Head of caudate nucleus (tissue), 42 donors: ENCODE measurements at regions not wholly inside any gene's neighbourhood (a gene's known extent, or its start where the extent isn't known, plus 50 kb on each side); places are given as distances from the start of the nearest gene placed in this dataset.

Experiments
- DNase-seq, 42 donors: peaks; one replicate each; pipeline versions ENCODE4 v3.0.0 to v3.0.0-alpha.2; 2020 to 2021; ENCODE audit warnings: mixed read lengths in 7 of 42
- intact Hi-C: fragments of 100-400 bp; cut with DNase I; formaldehyde crosslinking; loops from one replicate; pipeline ENCODE4 v1.15.0; 2022

DNA sequence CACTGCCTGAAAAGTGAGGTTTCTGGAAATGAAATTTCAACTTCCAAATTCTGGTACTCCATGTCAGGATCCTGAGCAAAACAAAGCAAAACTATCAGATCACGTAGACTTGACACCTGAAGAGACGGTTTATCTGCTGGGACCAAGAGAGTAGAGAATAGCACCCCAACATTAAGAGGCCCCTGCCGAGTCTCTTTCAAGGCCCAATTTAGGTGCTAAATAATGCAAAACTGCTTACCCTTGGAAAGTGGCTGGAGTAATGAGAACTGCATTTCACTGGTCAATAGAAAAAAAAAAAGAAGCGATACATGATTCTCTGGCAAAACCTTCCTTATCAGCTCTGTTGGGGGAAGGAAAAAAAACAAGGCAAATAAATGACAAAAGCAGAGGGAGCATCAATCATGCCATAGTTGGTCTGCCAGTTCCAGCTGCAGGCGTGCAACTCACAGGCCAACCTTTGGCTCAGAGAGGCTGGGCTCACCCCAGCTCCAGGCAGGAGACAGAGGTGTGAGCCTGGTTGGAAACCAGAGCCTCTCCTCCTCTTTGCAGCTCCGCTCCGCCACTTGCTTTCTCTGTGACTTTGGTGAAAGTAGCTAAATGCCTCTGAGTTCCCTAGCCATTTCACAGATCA lies 595.2 kb downstream of the TOX3 start:
- DNase-seq = no peak
- intact Hi-C loops = no loop called here

DNA sequence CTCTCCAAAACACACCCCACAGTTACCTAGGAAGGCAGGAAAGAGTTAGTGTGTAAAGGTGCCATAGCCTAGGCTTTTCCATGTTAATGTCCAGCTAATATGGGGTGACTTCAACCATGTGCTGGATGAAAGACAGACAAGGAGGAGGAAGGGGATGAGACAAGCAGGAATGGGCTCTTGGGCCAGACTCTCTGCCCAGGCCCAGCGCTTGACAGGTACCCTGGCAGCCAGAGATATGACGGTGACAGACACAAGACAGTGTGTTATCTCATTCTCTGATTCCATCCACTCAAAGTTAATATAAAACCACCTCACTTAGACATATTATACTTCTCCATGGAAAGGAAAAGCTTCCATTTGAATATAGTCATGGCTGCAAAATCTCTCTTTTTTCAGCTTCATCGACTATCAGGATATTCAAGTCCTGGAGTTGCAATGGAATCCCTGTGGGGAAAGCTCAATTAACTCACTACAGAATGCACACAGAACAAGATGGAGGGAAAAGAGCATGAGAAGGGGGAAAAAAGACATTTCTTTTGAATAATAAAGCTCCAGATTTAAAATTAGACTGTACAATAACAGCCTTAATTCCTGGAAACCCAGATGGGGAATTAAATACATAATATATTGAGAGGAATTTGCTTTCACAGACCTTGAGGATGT lies 596.7 kb downstream of the TOX3 start:
- intact Hi-C loops = no loop called here
- no peak for DNase-seq

DNA sequence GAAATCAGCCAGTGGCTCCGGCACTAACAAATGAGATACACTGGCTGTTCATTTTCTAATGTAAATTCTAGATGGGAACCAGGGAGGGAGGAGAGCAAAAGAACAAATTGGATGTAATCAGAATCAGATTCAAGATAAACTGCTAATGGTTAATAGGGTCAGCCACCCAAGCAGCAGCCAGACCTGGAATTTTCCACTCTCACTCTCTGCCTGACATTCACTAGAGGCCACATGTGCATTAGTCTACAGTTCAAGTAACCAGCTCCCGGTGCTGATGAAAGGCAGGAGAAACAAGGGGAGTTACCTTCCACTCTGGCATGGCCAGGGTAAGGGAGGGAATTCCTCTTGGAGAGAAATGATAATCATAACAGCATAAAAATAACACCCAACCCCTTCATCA lies 597.7 kb downstream of the TOX3 start:
- no peak for DNase-seq
- intact Hi-C loops = no loop called here

DNA sequence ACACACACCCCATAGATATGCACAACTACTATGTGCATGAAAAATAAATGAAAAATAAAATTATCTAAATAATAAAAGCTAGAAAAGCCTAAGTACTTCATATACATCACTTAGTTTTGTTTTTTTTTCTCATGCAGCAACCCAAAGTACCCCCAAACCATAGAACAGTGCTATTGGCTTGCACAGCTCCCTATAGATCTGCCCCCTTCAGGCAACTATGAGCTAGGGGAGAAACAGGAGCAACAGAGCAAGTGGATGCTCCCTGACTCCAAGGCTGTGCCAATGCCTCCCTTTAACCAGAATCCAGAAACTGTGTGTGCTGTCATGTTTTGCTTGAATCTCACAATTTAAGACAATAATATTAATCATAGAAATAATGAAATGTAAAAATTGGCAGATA lies 605.5 kb downstream of the TOX3 start:
- intact Hi-C loops = no loop called here
- no peak for DNase-seq

DNA sequence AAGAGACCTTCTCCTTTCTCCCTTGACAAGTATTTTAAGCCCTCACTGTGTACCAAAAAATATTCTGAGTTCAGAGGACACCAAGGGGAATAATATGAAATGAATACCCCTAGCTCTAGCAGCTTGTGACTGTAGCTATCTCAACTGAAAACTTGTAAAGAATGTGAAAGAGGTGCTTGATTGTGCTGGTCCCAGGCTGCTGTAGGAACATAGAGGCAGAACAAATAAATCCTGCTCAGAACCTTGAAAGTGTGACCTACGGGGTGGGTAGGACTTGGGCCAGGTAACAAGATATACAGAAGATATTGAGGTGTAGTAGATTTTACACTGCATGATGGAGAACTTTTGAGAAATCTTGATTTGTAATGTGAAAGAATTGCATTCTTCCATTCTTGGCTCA lies 606.8 kb downstream of the TOX3 start:
- no peak for DNase-seq
- intact Hi-C loops = no loop called here

DNA sequence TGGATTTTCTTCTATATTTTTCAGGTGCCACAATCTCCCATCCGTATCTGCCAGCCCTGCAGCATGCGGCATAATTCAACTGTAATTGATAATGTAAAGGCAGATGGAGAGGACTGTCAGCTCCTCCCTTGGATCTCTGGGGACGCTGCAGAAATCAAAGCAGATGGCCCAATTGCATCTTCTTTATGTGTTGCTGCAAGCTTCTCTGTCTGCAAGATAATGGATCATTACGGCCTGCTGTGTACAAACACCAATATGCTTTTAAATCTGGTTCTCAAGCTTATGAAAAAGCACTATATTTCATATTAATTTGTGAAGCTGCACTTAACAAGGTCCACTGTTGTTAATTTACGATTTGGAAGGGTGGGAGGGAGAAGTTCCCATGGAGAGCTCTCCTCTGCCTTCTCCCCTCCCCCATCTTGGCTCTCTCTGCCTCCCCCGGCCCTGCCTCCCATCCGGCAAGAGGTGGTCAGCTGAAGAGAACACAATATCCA lies 607.5 kb downstream of the TOX3 start:
- no peak for DNase-seq
- intact Hi-C loops = no loop called here

DNA sequence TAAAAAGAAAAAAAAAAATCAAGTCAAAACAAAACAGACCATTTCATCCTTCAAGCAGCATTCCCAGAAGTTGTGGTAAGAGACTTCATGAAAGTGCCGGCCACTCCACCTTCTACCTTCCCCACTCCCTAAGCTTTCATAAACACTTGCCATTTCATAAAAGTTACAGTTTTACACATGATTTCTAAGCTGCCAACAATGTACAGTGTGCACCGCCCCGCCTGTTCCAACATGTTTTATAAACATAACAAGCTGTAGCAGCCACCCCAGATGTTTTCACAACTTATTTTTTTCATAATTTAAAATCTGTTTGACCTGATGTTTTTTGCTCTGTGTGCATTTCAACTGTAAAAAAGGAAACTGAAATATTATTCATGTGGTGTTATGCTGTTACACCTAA lies 608.1 kb downstream of the TOX3 start:
- DNase-seq = no peak
- intact Hi-C loops = no loop called here

DNA sequence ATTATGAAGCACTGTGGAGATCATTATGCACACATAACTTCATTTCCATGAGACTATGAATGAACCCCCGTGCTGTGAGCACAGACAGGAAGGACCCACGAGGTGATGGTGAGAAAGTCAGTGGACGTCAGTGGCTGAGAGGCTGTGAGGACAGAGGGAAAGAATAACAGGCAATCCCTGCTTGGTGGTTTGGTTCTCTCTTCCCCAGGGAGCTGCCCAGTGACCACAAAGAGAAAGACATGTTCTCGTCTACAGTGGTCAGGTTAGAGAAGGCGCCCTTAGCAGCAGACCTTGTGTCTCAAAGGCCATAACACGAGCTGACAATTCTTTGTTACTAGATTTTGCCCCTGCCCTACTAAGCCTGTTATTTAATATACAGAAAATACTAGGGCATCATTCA lies 609.2 kb downstream of the TOX3 start:
- no peak for DNase-seq
- intact Hi-C loops = no loop called here

DNA sequence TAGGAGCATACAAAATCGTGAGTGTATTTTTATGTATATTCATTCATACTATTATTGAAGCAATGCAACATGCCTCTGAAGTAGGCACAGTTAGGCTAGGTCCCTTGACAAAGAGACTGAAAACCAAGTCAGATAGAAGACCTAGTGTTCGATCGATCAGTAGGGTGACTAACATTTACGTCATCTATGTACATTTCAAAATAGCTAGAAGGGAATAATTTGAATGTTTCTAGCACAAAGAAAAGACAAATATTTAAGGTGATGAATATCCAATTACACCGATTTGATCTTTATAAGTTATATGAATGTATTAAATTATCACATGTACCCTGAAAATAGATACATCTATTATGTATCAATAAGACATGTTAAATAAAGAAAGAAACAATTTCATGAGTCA lies 610.1 kb downstream of the TOX3 start:
- no peak for DNase-seq

DNA sequence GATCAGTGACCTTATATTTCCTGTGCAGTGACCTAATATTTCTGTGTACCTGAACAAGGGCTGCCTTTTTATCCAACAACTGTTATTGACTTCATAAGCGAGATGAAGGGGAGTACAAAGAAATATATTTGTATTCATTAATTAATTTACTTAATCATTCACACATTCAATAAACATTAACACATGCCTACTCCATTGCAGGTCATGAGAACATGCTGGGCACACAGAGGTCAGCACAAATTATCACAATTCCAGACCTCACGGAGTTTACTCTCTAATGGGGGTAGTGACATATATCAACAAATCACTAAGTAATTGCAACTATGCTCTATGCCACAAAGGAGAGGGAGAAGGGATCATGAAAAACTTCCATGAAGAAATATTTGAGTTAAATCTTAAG lies 614.6 kb downstream of the TOX3 start:
- DNase-seq = no peak
- intact Hi-C loops = no loop called here

More for the DNA sequence above, 610.1 kb downstream of the TOX3 start:
- intact Hi-C loops = no loop called here

DNA sequence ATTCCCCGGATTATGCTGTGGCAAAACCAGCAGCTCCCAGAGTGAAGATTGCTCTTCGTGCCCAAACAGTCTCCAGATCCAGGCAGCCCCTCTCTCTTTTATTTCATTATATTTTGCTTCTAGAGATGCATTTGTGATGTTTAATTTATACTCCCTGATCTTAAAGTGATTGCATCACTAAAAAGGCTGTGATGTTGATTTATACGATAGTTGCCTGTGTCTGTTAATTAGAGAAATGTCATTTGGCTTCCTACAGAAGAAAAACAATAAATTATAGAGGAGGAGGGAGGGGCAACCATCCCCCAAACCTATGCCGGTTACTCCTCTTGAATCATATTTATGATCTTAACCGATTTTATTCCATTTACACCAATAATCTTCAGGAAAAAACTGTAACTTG lies 615.3 kb downstream of the TOX3 start:
- DNase-seq = no peak
- intact Hi-C loops = no loop called here

DNA sequence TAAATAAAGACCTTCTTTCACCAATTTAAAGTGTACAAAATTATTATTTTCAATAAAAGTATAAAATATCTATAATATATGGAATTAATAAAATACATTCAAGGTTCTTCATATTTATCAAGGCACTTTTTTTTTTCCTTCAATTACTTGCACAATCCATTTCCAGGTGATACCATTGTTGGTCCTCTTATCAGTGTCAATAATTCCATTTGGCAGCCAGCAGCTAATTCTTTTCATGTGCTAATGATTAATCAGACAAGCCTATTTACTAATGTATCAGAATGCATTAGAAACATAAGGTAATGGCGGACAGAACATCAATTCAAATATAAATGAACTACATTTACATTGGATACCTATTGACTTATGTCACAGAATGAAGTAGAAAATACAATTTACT lies 622.2 kb downstream of the TOX3 start:
- DNase-seq = no peak
- intact Hi-C loops = no loop called here

DNA sequence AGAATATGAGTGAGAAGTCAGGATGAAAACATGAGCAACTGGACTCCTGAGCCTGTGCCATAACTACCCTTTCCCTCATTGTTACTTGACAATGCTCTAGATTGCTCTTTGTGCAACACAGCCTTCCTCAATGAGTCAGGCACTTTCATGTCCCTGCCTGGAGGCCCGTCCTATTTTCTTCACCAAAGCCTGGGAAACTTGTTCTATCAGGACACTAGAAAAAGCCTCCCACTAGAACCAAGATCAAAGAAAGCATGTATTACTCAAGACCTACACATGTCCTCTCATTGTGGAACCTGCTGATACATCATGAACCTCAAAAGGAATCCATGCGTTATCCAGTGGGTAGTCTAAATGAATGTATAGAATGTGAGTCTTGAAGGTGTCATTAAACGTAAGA lies 624.5 kb downstream of the TOX3 start:
- intact Hi-C loops = no loop called here
- DNase-seq = no peak

DNA sequence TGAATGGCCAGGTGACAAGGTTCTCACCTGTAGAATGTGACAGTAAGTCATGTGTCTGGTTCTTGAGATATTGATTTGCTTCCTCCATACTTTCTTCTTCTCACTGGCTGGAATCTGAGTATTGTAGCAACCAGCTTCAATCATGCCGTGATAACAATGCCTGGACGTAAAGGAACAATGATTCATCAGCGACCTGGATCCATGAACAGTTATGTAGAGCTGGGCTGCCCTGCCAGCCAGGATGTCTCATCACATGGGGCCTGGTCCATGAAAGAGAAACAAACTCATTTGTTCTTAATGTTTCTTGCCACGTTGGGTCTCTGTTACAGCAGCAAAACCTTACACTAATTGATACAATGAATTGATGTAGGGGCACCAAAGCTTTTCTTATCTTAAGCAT lies 627.2 kb downstream of the TOX3 start:
- intact Hi-C loops = no loop called here
- no peak for DNase-seq

DNA sequence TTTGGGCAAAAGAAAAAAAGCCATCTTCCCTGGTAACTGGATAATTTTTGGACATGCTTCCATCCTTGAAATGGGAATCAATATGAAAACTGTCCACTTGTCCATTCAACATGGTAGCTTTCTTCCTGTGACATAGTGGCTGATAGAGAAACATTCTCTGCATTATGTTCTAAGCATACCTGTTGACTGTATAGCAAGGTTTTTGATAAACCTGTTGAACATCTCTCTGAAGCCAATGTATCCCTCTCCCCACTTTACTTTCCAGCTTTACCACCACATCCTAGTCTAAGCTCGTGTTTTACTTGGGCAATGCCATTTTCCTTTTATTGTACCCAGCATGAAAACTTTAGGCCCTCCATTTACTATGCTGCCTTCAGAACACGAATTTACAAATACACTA lies 630.1 kb downstream of the TOX3 start:
- no peak for DNase-seq
- intact Hi-C loops = no loop called here

DNA sequence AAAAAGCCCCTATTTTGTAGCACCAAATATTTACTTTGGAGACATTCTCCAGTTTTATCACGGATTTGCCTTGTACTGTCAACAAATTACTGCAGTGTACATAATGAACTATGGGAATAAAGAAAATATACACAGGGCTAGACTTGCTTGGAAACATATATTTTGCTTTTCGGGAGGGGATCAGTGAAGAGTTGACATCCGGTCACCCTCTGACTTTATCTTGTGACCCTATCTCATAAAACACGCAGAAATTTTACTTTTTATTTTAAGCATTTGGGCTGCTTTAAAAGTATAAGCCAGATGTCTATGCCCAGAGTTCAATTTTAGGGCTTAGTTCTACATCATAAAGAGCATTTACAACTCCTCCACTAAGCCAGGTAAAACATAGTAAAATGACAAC lies 630.7 kb downstream of the TOX3 start:
- intact Hi-C loops = no loop called here
- DNase-seq = no peak

DNA sequence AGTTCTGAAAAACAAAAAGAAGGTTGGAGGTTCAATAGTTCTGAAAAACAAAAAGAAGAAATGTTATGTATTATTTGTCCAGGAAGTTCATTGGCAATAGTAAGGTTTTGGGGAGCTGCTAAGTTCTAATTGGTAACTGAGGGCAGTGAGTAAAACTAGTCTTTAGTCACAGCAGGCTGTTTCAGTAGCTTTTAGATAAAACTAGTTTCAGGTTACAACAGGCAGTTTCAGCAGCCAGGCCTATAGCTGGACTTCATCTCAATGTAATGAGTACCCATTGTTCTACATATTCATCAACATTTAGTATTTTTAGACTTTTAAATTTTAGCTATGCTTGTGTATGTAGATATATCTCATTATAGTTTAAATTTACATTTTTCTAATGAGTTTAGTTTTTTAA lies 639.3 kb downstream of the TOX3 start:
- DNase-seq = no peak
- intact Hi-C loops = no loop called here

DNA sequence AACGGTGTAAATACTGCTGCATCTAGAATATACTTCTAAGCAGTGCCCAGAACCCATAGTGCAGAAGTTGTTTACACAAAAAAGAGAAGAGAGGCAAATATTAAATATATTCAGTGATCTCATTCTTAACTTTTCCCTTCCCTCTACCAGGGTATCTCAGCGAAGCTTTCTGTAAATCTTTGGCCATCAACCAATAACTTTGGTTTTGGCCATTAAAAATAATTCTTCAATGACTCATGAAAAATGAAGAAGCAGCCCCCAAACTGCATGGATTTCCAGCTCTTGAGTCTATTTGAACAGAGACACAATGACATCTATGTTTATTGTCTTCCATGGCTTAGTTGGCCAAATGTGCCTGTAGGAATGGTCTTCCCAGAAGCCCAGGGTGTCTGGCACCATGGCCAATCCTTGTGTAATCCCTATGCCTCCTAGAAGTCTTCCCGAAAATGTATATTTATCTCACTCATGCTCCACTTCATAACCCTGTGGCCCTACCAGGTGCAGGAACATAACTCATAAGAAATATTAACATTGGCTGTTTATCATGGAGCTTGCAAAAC lies 646.6 kb downstream of the TOX3 start:
- no peak for DNase-seq
- intact Hi-C loops = no loop called here

DNA sequence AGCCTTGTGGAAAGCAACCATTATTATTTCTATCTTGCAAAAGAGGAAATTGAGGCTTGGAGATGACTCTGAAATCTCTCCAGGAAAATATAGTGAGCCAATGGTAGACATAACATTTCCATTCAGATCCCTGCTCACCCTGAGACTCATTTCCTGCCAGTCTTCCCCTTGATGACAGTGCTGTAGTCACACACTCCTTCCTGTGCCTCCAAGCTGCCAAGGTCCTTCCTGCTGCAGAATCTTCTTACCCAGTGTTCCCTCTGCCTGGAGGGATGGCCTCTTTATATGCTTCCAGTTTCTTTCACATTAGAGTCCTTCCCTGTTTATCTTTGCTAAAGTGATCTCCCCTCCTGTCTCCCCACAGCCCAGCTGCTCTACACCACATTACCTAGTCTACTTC lies 648.1 kb downstream of the TOX3 start:
- intact Hi-C loops = no loop called here
- no peak for DNase-seq

DNA sequence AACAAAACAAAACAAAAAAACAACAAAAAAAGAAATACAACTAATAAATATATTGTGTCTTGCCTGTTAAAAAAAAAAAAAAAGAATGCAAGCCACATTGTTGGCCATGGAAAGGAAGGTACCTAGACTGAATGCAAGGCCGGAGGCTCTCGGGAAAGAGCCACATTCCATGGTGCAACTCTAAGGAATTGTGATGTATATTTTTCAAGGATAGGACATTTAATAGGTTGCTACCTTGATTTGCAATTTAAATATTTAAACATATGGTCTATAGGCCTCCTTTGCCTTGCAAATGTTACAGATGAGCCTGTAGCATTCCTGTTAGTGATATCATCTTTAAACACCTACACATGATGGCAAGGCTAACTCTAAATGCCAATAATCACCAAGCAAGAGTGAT lies 650.9 kb downstream of the TOX3 start:
- intact Hi-C loops = no loop called here
- no peak for DNase-seq
